ENCODE measurements at regions not wholly inside any gene's neighbourhood (a gene's known extent, or its start where the extent isn't known, plus 50 kb on each side); places are given as distances from the start of the nearest gene placed in this dataset.

DNA sequence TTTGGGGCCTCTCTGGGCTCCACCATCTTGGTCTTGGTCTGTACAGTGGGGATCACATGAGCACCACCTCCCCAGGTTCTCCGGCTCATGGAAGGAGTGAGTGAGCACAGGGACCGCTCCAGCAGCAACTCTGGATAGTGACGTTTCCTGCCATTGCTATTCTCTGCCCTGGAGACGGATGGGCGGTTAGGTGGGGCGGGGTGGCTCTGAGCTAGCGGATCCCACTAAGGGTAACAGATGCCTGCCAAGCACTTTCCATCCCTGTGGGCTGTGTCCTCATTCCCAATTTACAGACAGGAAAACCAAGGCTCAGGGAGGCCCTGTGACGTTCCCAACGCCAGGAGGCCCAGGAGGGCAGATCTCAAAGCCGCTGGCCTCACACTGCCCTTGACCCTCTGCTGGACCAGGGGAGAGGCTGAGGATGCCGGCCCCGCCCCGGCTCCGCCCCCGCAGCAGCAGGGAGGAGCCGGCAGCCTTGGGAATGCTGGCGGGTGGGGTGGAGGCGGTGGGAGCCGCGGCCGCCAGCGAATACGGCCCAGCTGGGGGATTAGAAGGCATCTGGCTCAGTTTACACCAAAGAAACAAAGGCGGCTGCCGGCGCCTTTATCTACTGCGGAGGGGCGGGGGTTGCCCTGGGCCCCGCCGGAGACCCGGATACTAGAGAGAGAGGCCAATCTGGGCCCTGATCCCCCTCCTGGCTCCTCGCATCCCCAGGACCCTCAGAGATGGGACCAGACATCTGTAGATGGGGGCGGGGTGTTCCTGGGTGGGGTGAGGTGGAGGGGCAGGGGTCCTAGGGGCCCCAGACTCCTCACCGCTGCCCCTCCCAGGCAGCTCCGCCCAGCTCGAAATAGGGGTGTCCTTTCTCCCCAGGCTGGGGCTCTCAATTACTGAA lies 122.3 kb upstream of the CIBAR2 start:
- TF ChIP-seq, protein P1, sequence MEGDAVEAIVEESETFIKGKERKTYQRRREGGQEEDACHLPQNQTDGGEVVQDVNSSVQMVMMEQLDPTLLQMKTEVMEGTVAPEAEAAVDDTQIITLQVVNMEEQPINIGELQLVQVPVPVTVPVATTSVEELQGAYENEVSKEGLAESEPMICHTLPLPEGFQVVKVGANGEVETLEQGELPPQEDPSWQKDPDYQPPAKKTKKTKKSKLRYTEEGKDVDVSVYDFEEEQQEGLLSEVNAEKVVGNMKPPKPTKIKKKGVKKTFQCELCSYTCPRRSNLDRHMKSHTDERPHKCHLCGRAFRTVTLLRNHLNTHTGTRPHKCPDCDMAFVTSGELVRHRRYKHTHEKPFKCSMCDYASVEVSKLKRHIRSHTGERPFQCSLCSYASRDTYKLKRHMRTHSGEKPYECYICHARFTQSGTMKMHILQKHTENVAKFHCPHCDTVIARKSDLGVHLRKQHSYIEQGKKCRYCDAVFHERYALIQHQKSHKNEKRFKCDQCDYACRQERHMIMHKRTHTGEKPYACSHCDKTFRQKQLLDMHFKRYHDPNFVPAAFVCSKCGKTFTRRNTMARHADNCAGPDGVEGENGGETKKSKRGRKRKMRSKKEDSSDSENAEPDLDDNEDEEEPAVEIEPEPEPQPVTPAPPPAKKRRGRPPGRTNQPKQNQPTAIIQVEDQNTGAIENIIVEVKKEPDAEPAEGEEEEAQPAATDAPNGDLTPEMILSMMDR (IDR thresholded peaks at IDR 0.05) = no peak

DNA sequence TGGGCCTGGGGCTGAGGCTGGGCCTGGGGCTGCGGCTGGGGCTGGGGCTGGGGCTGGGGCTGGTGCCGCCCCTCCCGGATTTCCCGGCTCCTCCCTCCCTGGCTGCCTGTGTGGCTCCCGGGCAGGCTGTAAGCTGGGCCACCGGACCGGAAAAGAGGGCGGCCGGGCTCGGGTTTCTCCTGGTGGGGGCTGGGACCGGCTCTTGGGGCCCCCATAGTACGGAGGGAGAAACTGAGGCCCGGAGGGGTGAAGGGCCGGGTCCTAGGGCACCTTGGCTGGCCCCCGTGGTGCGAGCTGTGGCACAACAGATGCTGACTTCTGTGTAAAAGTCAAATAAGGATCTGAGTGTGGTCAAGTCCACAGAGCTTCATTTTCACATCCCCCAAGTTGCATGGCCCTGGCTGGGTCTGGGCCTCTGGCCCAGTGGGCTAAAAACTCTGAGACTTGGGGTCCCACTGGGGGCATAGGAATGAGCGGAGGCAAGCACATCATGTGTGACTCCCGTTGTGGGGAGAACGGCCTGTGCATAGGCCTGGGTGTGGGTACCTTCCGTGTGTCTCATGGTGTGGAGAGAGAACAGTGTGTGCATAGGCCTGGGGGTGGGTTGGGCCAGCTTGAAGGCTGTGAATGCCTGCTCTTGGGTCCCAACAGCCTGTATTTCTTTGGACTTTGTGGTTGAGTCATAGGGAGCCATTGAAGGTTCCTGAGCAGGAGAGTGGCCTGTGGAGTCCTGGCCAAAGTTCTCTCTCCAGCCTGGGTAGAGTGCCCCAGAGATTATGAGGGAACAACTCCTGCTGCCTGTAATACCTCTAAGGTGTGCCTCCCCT lies 123.9 kb upstream of the CIBAR2 start:
- TF ChIP-seq, protein P1 (IDR thresholded peaks at IDR 0.05) = no peak

DNA sequence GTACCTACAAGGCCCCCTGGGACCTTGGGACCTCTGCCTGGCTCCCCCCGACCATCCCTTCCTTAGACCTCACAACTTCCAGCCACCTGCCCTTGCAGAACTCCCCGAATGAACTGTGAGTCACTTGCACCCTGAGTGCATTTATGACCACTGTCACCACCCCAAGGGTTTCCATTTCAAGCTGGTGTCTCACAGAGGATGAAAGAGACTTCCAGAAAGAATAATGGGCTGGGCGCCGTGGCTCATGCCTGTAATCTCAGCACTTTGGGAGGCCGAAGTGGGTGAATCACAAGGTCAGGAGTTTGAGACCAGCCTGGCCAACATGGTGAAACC lies 124.5 kb upstream of the CIBAR2 start:
- TF ChIP-seq, protein P1 (IDR thresholded peaks at IDR 0.05) = no peak

DNA sequence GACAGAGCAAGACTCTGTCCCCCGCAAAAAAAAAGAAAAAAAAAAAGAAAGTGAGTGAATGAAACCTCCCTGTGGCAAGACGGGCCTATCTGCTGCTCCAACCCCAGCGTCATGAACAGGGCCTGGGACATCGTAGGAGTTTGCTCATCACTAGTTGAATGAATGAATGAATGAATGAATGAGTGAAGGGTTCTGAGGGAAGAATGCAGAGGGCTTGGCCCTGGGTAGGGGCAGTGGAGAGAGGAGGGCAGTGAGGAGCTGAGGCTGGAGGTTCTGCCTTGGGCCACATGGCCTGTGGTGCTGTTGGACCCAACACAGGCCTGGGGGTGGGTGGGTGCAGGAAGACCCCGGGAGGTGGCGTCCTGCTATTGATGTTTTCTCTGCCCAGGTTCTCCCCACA lies 125.5 kb upstream of the CIBAR2 start:
- TF ChIP-seq, protein P1 (IDR thresholded peaks at IDR 0.05) = no peak

DNA sequence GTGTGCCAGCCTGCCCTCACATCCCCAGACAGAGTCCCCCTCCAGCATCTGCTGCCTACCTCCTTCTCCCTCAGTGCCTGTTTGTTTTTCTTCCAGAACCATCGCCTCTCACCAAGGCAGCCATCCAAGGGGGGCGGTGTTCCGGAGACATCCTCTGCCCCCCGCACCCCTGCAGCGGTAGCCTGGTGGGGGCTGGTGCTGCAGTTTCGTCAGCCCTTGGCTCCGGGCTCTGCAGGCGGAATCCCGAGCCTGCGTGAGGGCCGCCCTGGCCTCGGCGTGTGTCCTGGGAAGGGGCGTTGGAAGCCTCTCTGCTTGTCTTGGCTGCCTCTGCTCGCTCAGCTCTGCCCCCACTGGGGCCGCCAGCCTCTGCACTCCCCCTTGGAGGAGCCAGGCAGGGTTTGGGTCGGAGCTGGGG lies 126.0 kb upstream of the CIBAR2 start:
- TF ChIP-seq, protein P1 (IDR thresholded peaks at IDR 0.05) = no peak

DNA sequence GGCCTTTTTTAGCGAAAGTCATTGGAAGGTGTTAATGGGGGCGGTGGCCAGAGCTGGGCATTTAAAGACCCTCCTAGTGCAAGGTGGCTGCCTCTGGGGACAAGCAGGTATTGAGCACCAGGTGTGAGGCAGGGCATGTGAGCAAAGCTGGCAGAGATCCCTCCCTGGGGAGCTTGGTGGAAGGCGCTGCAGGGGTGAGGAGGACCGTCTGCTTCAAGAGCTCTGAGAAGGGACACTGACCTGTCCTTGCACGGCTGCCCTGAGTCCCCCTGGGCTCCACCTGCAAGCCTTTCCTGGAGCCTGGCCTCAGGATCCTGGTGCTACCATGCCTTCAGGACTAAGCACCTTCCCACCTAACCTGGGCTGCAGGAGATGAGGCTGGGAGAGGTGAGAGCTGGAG lies 127.0 kb upstream of the CIBAR2 start:
- TF ChIP-seq, protein P1 (IDR thresholded peaks at IDR 0.05) = no peak

DNA sequence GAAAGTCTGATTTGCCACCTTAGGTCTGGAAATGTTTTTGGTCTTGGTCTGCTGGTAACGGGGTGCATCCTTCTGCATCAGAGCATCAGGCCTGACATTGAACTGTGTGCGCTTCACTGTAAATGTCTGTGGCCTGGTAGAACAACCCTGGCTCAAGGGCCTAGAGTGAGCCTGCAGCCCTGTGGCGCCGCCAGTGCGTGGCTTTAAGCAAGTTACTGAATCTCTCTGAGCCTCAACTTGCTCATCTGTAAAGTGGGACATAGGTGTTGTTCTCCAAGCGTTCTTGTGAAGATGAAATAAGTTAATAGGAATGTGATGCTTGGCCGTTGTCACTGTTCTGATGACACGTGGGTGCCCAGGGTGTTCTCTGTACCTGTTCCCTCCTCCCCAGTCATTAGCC lies 127.6 kb upstream of the CIBAR2 start:
- TF ChIP-seq, protein P1 (IDR thresholded peaks at IDR 0.05) = no peak

Measured in LNCAP (cell line).